Posterior cingulate gyrus (tissue), 11 donors: ENCODE measurements at regions not wholly inside any gene's neighbourhood (a gene's known extent, or its start where the extent isn't known, plus 50 kb on each side); places are given as distances from the start of the nearest gene placed in this dataset.
A peak's percentile ranks its signal among the peaks of the same experiment; 100 is the strongest.

ENCODE experiments used
- DNase-seq, 10 donors: peaks; one replicate each; pipeline versions ENCODE4 v3.0.0 to v3.0.0-alpha.2; 2020 to 2021; ENCODE audit warnings: mixed read lengths in 3 of 10
- intact Hi-C: fragments of 100-400 bp; cut with DNase I; formaldehyde crosslinking; loops from one replicate; pipeline ENCODE4 v1.15.1; 2023

DNA sequence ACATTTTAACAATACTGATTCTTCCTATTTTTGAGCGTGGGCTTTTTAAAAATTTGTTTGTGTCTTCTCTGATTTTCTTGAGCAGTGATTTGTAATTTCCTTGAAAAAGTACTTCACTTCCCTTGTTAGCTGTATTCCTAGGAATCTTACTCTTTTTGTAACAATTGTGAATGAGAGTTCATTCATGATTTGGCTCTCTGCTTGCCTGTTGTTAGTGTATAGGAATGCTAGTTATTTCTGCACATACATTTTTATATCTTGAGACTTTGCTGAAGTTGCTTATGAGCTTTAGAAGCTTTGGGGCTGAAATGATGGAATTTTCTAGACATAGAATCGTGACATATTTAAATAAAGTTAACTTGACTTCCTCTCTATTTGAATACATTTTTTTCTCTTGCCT, 582.8 kb upstream of the BCHE start:
- no peak for DNase-seq
- intact Hi-C loops, result no loop called here

DNA sequence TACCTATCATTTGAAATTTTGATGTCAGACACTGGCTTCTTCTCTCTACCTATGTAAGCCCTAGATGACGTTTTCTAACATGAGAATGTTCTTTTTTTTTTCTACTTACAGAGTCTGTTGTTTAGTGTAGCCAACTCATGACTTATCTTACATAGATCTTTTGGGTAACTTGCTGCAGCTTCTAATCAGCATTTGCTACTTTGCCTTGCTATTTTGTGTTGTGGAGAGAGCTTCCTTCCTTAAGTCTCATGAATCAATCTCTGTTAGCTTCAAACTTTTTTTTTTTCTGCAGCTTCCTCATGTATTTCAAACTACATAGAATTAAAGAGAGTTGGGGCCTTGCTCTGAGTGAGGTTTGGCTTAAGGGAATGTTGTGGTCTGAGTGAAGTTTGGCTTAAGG, 568.7 kb upstream of the BCHE start:
- intact Hi-C loops, result no loop called here
- no peak for DNase-seq

DNA sequence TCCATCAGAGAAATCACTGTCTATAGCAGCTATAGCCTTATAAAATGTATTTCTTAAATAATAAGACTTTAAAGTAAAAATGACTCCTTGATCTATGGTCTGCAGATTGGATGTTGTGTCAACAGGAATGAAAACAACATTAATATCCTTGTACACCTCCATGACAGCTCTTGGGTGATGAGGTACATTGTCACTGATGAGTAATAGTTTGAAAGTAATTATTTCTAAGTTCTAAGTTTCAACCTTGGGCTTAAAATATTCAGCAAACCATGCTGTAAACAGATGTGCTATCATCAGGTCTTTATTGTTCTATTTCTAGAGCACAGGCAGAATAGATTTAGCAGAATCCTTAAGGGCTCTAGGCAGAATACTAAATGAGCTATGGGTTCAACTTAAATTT, 568.2 kb upstream of the BCHE start:
- no peak for DNase-seq
- intact Hi-C loops, result no loop called here

DNA sequence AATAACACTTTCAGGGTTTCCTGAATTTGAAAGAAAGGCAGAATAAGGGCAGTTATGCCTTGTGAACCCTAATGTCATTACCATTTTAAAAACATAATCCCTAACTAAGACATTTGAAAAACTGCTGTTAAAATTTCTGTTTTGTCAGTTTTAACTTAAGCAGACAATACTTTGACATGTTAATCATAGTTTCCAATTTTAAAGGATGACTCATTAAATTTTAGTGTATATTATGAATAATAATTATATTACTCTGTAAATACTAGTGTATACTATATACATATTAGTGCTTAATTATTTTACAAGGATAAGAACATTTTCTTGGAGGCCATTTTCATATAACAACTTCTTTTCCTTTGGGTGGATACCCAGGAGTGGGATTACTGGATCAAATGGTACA, 553.1 kb upstream of the BCHE start:
- DNase-seq, result no peak
- intact Hi-C loops, result no loop called here

DNA sequence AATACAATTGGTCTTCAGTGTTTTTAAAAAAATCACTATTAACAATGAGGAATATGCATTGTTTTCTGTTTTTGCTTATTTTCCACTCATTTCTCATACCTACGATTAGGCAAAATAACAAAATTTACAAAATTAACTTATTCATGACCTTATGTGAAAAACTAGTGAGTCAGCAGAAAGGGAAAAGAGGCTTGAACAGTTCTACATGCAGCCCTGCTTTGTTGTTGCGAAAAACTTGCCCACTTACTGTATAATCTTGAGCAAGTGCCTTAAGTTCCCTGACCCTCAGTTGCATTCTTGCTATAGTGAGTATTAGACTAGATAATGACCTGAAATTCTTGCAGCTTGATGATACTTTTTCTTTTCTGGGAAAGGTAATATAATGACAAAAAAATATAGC, 551.1 kb upstream of the BCHE start:
- no peak for DNase-seq
- intact Hi-C loops, result no loop called here

DNA sequence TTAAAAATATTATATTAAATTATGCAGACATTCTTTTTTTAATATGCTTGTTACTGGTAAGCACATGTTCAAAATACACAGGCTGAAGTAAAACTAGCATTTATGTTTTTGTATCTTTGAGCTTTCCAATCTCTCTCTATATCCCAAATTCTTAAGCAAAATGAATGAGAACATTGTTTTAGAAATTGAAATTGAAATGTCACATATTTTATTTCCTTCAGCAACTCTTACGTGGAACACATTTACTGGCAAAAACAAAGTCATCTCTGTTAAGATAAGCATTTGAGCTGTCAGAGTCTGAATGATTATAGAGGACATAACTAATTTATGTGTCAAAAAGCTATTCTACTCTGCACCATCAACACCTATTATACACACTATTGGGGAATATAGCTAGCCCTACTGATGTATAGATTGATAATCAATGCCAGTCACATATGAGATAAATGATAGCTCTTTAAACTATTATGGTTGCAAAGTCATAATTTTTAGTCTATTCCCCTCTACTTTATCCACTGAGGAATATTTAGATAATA, 535.4 kb upstream of the BCHE start:
- intact Hi-C loops, result no loop called here
- no peak for DNase-seq

DNA sequence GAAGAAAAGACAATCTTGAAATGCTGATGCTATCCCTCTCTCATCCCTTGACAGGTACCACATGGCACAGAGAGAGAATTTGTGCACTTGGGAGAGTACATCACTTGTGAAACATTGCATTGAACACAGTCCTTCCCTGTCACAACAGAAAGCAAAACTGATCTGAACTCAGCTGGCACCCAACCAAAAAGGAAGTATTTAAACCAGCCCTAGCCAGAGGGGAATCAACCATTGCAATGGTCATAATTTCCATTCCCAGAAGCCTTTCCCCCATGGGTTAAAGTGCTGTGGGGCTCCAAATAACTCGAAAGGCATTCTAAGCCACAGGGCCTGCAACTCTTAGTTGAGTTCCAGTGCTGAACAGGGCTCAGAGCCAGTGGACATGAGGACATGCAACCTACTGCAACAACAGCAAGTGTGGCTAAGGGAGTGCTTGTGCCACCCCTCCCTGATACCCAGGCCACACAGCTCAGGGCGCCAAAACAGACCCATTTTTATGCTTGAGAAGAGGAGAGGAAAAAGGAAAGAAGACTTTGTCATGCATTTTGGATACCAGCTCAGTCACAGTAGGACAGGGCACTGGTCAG, 530.8 kb upstream of the BCHE start:
- intact Hi-C loops, result no loop called here
- no peak for DNase-seq

DNA sequence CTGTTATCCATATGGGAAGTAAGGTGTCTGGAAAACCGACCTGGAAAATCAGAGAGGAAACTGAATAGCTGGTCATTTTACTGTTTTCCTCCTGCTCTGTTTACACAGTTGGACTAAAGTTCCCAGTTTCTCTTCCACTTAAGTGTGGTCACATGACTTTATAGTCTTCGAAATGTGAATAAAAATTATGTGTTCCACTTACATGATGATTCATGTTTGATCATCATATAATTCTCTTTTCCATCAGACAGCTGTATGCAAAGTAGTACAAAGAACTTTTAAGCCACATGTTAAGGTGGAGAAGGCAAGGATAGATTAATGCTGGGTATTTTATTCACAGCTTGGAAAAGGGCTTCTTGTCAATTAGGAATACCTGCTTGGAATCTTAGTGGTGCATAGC, 525.5 kb upstream of the BCHE start:
- DNase-seq, result no peak
- intact Hi-C loops, result no loop called here

DNA sequence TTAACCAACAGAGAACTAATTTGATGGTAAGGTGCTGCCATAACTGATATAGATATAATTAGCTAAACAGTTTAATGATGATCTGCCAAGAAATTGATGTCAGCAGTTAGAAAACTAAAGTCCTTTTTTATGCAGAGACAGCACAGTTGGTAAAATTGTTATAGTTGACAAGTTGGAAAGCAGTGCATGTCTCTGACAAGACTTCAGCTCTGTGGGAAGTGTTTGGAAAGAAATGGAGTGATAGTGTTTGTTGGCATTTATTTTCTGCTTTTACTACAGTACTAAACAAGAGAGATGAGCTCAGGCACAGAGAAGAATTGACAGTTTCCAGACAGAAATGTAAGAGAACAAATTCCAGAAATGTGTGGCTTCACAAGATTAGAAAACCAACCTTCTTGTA, 523.5 kb upstream of the BCHE start:
- no peak for DNase-seq
- intact Hi-C loops, result no loop called here

DNA sequence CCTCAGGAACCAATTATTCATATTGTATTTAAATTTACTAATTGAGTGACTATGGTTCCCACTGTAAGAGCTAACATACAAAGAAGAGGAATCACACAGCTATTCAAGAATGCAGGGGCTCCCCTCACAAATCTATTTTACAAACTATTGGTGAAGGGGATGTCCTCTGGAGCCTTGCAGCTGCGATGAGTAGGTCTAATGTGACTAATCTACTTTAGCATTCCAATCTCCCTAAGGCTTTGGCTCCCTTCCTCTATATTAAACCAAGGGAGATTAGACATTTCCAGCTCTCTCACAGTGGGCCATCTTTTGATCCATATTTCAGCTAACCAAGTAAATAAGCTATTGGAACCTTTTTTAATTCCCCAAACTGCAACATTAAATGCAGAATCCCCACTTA, 514.2 kb upstream of the BCHE start:
- DNase-seq, result no peak
- intact Hi-C loops, result no loop called here

DNA sequence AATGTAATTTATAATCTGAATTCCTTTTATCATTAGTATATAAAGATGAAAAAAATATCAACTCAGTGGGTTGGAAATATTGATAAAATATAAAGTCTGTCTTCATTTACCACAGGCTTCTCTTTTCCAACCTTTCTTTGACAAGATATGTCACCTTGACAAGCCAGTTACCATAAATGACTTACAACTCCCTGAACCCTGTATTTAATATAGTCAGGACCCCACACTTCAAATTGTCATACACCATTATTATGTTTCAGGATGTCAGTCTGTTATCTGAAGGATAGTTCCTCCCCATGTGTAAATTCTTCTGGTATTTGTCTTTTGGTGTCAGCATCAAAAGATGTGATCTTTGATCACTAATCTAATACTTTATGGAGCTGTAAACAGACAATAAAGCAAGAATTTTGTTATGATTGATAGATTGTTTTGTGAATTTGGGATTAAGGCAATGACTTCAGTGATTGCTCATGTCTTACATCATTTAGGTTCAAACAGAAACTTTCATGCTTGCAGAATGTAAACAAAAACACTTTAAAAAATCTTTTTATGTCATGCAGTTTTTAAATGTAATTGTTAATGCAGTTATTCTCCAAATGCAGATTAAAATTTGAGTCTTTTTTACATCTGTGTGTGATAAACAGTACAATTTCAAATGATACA, 503.5 kb upstream of the BCHE start:
- intact Hi-C loops, result no loop called here
- no peak for DNase-seq

DNA sequence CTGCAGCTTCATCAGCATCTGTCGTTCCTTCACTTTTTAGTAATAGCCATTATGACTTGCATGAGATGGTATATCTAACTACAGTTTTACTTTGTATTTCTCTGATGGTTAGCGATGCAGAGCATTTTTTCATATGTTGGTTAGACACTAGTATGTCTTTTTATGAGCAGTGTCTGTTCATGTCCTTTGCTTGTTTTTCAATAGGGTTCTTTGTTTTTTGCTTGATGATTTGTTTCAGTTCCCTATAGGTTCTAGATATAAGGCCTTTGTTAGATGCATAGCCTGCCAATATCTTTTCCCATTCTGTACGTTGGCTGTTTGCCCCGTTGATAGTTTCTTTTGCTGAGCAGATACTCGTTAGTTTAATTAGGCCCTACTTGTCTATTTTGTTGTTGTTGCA, 487.2 kb upstream of the BCHE start:
- intact Hi-C loops, result no loop called here
- no peak for DNase-seq

DNA sequence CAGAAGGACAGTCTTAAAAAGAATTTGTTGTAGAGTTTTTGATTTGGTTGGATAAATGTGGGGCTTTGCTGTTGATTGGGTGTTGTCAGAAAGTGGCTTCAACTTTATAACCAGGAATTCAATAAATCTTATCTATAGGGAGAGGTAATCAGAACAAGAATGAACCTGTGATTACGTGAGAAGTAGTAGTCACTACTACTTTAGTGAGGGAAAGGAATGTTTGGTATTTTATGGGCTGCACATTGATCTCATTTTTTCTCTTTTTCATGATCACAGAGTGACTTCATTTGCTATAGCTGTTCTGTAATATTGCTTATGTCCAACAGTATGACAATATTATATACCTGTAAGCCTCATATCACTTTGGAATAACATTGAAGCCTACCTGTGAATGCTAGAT, 485.2 kb upstream of the BCHE start:
- DNase-seq, result no peak
- intact Hi-C loops, result no loop called here

DNA sequence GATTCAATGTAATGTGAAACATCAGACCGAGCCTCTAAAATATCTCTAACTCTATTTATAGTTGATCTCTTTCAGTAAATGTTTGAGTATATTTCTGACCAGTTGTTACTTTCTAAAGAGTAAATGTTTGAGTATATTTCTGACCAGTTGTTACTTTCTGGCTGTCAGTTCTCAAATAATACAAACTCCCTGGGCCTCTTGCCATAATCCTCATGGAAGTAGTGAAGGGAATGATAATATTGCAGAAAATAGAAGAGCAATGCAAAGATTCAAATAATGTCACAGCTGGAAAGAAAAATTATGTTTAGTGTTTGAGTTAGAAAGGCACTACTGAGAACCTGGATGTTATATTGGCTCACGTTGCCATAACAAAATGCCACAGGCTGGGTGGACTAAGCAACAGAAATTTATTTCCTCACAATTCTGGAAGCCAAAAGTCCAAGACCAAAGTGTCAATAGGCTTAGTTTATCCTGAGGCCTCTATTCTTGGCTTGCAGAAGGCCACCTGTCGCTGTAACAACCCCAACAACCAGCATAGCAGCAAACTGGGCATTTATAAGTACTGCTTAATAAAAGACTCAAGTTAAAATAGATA, 470.6 kb upstream of the BCHE start:
- intact Hi-C loops, result no loop called here
- no peak for DNase-seq

DNA sequence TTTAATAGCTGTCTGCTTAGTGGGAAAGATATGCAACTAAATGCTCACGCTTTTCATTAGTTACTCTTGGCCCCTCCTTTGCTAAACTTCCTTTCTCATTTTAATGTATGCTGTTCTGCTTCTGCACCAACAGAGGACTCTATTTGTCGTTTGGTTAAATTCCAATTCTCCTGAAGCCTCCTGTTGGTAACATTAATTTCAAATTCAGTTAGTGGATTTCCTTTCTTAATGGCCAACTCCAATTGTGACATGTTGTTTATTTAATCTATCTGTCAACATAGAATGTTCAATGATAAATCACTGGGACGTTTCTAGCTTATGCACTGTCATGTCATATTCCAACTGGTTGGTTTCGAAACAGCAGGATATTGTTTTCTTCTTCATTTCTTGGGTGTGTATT, 467.4 kb upstream of the BCHE start:
- no peak for DNase-seq
- intact Hi-C loops, result no loop called here

DNA sequence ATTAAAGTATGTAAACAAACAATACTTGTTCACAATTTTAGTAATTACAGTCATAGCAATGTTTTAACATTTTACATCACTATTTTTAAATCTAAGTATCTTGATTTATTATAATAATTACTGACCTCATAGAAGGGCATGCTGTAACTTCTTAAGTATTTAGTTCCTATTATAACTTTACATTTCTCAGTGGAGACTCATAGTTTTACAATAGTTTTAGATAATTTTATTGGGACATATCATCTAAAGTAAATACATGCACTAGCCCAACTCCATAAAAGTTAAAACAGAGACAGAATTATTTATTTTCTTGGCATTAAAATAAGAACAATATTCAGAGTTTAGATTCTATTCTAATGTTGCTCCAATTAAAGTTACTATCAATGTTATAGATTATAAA, 466.5 kb upstream of the BCHE start:
- no peak for DNase-seq
- intact Hi-C loops, result no loop called here

DNA sequence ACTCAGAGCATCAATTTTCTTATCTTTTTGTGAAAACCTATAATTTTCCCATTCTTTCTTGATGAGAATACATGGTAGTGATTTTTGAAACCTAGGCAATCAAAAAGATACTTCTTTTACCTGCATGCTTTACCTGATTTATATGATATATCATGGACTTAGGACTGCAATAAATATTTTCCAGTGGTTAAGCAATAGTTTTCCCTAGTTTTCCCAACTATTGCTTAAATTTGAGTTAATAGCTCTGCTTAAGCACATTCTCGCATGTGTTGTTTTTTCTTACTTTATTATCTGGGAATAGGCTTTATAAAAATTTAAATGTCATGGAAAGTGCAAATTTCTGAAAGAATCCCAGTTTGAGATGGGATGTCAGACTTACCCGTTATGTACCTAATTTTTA, 465.1 kb upstream of the BCHE start:
- no peak for DNase-seq
- intact Hi-C loops, result no loop called here

DNA sequence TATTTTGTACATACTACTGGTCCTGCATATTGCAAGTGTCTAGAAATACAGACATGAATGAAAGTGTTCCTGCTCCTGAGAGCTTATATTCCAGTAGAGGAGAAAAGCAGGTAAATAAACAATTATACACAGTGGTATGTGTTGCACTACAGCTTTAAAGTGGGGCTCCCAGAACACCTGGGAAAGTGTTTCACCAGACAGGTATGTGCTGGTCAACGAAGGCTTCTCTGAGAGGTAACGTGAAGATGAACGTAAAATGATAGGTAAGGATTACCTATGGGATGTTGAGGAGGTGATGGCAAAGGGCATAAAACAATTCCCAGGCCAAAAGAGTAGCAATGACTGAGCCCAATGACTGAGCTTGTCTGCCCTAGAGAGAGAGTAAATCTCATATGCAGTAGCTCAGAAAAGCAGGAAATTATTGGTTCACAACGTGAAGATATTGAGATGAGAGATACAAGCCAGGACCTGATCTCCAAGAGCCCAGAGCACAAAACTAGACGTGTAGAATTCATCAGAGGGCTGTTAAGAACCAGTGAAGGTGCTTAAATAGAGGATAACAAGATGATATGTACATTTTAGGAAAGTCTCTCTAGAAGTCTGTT, 459.1 kb upstream of the BCHE start:
- intact Hi-C loops, result no loop called here
- DNase-seq, result no peak

DNA sequence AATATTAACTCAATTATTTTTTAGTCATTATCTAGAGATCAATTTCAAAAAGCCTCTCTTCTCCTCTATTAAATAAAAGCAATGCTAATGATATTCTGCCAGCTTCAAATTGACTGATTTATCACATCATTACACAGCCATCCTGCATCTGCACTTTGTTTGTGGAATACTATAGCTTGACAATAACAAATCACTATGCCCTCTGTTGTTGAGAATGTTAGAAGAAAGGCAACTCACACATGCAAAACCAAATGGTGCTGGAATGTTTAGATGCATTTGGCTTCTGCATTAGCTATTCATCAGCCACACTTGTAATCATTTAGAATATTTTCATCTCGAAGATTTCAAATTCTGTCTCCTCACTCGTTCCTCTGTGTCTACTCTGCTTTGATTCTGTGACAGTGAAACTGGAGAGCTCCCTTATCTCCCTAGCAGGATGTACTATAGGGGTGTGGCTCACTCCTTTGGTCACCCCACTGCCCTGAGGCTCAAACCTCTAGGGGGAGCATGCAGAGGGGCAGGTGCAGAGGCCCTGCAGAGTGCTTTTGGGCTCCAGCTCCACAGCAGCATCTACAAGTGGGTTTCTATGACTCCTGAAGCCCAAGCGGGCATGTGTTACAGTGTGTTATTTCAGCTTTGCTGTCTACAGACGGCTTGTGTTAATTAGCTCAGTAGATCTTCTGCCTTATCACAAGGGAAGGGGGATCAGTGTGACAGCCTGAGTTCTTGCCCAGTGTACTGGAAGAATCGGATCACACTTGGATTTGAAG, 454.1 kb upstream of the BCHE start:
- no peak for DNase-seq
- intact Hi-C loops, result no loop called here

DNA sequence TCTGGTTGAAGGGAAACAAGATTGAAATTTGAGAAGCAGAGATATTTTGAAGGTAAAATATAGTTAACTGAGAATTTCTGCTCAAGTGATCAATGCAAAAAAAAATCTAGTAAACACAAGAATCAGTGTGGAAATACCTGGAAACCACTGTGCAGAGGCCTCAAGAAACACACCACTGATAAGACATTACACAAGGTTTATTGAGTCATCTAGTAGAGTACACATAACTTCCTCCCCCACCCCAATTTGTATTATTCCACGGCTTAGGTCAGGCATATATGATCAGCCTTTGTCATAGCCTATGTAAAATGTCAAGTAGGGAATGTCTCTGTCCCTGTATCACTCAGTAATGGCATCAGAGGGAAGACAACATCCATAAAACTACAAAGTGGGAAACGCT, 447.8 kb upstream of the BCHE start:
- intact Hi-C loops, result no loop called here
- no peak for DNase-seq

DNA sequence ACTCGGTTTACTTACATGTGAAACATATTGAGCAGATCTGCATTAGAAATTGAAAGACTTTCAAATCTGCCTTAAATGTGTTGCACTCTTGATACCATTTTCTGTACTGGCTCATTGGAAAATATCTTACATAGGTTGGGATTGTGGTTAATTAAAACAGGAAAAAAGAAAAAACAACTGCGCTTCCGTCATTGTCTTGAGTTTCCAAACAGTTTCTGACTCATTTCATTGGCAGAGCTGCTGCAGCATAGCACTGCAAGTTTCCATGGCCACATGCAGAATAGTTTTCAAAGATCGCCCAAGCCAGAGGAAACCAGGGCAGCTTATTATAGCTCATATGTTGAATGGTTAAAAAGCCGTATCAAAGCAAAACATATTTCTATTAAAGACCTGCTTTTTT, 446.6 kb upstream of the BCHE start:
- intact Hi-C loops, result no loop called here
- DNase-seq, result peak in 4 of 10 donors; percentile 6 to 71 (median 18)
